DMS153 treated with DMSO at 0.1 percent for 48 hours (cell line): ENCODE measurements at regions not wholly inside any gene's neighbourhood (a gene's known extent, or its start where the extent isn't known, plus 50 kb on each side); places are given as distances from the start of the nearest gene placed in this dataset.
A peak's percentile ranks its signal among the peaks of the same experiment; 100 is the strongest.

Experiments used
- DNase-seq: peaks from one replicate; lab custom pipeline; 2025; ENCODE audit not compliant: unreplicated experiment; lab: John Stamatoyannopoulos, UW

- no peak for DNase-seq
Observed at GRCh38 chr13:30151388-30151787, 156.0 kb downstream of the KATNAL1 start.

GRCh38 chr13:30149248-30149647, 158.1 kb downstream of the KATNAL1 start:
- no peak for DNase-seq

- no peak for DNase-seq
Observed at GRCh38 chr13:30148786-30149185, 158.6 kb downstream of the KATNAL1 start.

- no peak for DNase-seq
Observed at GRCh38 chr13:30148171-30148754, 159.1 kb downstream of the KATNAL1 start.

- no peak for DNase-seq
Observed at GRCh38 chr13:30147421-30147820, 159.9 kb downstream of the KATNAL1 start.

GRCh38 chr13:30147015-30147414, 160.3 kb downstream of the KATNAL1 start:
- no peak for DNase-seq

GRCh38 chr13:30145709-30146367, 161.5 kb downstream of the KATNAL1 start:
- no peak for DNase-seq

- no peak for DNase-seq
Observed at GRCh38 chr13:30143666-30144400, 163.5 kb downstream of the KATNAL1 start.

- DNase-seq: no peak
Observed at GRCh38 chr13:30142486-30143211, 164.7 kb downstream of the KATNAL1 start.

- no peak for DNase-seq
Observed at GRCh38 chr13:30141775-30142485, 165.4 kb downstream of the KATNAL1 start.

GRCh38 chr13:30140973-30141372, 166.4 kb downstream of the KATNAL1 start:
- DNase-seq: no peak

GRCh38 chr13:30138511-30138910, 168.8 kb downstream of the KATNAL1 start:
- no peak for DNase-seq

- no peak for DNase-seq
Observed at GRCh38 chr13:30135868-30136267, 171.5 kb downstream of the KATNAL1 start.

GRCh38 chr13:30135351-30135750, 172.0 kb downstream of the KATNAL1 start:
- DNase-seq: no peak

- no peak for DNase-seq
Observed at GRCh38 chr13:30134578-30134977, 172.8 kb downstream of the KATNAL1 start.

- no peak for DNase-seq
Observed at GRCh38 chr13:30133996-30134395, 173.4 kb downstream of the KATNAL1 start.

- DNase-seq: no peak
Observed at GRCh38 chr13:30133554-30133912, 173.8 kb downstream of the KATNAL1 start.

- DNase-seq: peak; percentile 73
Observed at GRCh38 chr13:30132623-30133553, 174.5 kb downstream of the KATNAL1 start.

GRCh38 chr13:30129411-30129810, 177.9 kb downstream of the KATNAL1 start:
- no peak for DNase-seq

GRCh38 chr13:30128591-30128990, 178.8 kb downstream of the KATNAL1 start:
- DNase-seq: no peak
